ENCODE measurements at regions not wholly inside any gene's neighbourhood (a gene's known extent, or its start where the extent isn't known, plus 50 kb on each side); places are given as distances from the start of the nearest gene placed in this dataset.

GRCh38 chr5:160918386-160918785, 66.4 kb upstream of the ATP10B start:
- H3K27ac ChIP-seq (ENCODE audit: low read depth, low read length, severe bottlenecking), result no peak overlapping the region
- H3K9me3 ChIP-seq (ENCODE audit: control insufficient read depth, low read length), result no peaks in the 10 kb centered on the region
- 80 to 100% methylated on average over 1 of the region's 2 CpGs for WGBS, 2 experiments (ENCODE audit: insufficient coverage in 2 of 2)
- no peak overlapping the region for H3K4me3 ChIP-seq (ENCODE audit: extremely low read depth, insufficient read depth, low read length, poor library complexity, severe bottlenecking)
- H3K4me1 ChIP-seq (ENCODE audit: control insufficient read depth, insufficient read depth, low read length, poor library complexity, severe bottlenecking), result no peaks in the 10 kb centered on the region
- no peaks in the 10 kb centered on the region for H3K36me3 ChIP-seq (ENCODE audit: control insufficient read depth, insufficient read depth, low read length)

- H3K27ac ChIP-seq (ENCODE audit: low read depth, low read length, severe bottlenecking), result no peak overlapping the region
- no peaks in the 10 kb centered on the region for H3K9me3 ChIP-seq (ENCODE audit: control insufficient read depth, low read length)
- no peaks in the 10 kb centered on the region for H3K4me1 ChIP-seq (ENCODE audit: control insufficient read depth, insufficient read depth, low read length, poor library complexity, severe bottlenecking)
- H3K4me3 ChIP-seq (ENCODE audit: extremely low read depth, insufficient read depth, low read length, poor library complexity, severe bottlenecking), result no peak overlapping the region
- no peaks in the 10 kb centered on the region for H3K36me3 ChIP-seq (ENCODE audit: control insufficient read depth, insufficient read depth, low read length)
- 100% methylated on average over 1 of the region's 3 CpGs; no CpG with 5 or more reads in 1 of the 2 experiments for WGBS, 2 experiments (ENCODE audit: insufficient coverage in 2 of 2)
Observed at GRCh38 chr5:160906090-160906489, 54.1 kb upstream of the ATP10B start.

GRCh38 chr5:160905285-160905684, 53.3 kb upstream of the ATP10B start:
- H3K27ac ChIP-seq (ENCODE audit: low read depth, low read length, severe bottlenecking), result no peak overlapping the region
- no peak overlapping the region for H3K4me3 ChIP-seq (ENCODE audit: extremely low read depth, insufficient read depth, low read length, poor library complexity, severe bottlenecking)
- no peaks in the 10 kb centered on the region for H3K36me3 ChIP-seq (ENCODE audit: control insufficient read depth, insufficient read depth, low read length)
- no CpG with 5 or more reads among the region's 1 CpG for WGBS, 2 experiments (ENCODE audit: insufficient coverage in 2 of 2)
- no peaks in the 10 kb centered on the region for H3K9me3 ChIP-seq (ENCODE audit: control insufficient read depth, low read length)
- H3K4me1 ChIP-seq (ENCODE audit: control insufficient read depth, insufficient read depth, low read length, poor library complexity, severe bottlenecking), result no peaks in the 10 kb centered on the region

GRCh38 chr5:160904591-160904990, 52.6 kb upstream of the ATP10B start:
- H3K4me1 ChIP-seq (ENCODE audit: control insufficient read depth, insufficient read depth, low read length, poor library complexity, severe bottlenecking), result no peaks in the 10 kb centered on the region
- H3K9me3 ChIP-seq (ENCODE audit: control insufficient read depth, low read length), result no peaks in the 10 kb centered on the region
- no peaks in the 10 kb centered on the region for H3K36me3 ChIP-seq (ENCODE audit: control insufficient read depth, insufficient read depth, low read length)
- WGBS, 2 experiments (ENCODE audit: insufficient coverage in 2 of 2), result 75 to 85% methylated on average over 2 to 3 of the region's 3 CpGs
- H3K4me3 ChIP-seq (ENCODE audit: extremely low read depth, insufficient read depth, low read length, poor library complexity, severe bottlenecking), result no peak overlapping the region
- H3K27ac ChIP-seq (ENCODE audit: low read depth, low read length, severe bottlenecking), result no peak overlapping the region

DNA sequence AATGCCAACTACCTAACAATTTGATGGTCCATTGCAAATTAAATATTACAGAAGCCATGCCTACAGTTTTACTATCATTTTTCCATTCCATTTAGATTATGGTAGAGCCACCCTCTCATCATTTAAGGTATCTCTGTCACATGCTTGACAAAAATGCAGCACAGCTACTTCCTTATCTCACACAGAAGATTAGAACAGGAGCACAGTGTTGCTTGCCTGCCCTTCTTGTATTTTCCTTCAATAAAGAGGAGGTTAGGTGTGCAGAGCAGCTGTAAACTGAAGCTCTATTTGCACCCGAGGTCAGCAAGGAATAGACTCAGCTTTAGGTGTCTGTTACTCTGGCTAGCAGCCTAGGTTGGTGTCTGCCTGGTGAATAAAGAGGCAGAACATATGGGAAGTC, 51.5 kb upstream of the ATP10B start:
- no peak overlapping the region for H3K4me3 ChIP-seq (ENCODE audit: extremely low read depth, insufficient read depth, low read length, poor library complexity, severe bottlenecking)
- no peaks in the 10 kb centered on the region for H3K9me3 ChIP-seq (ENCODE audit: control insufficient read depth, low read length)
- H3K4me1 ChIP-seq (ENCODE audit: control insufficient read depth, insufficient read depth, low read length, poor library complexity, severe bottlenecking), result no peaks in the 10 kb centered on the region
- no peaks in the 10 kb centered on the region for H3K36me3 ChIP-seq (ENCODE audit: control insufficient read depth, insufficient read depth, low read length)
- WGBS, 2 experiments (ENCODE audit: insufficient coverage in 2 of 2), result 89% methylated on average over 1 of the region's 1 CpG; no CpG with 5 or more reads in 1 of the 2 experiments
- H3K27ac ChIP-seq (ENCODE audit: low read depth, low read length, severe bottlenecking), result no peak overlapping the region

- WGBS, 2 experiments (ENCODE audit: insufficient coverage in 2 of 2), result 89 to 94% methylated on average over 2 to 3 of the region's 3 CpGs
- Histone ChIP-seq H3K4me3 (ENCODE audit: extremely low read depth, insufficient read depth, low read length, poor library complexity, severe bottlenecking) (no peak overlapping the region), H3K27ac (ENCODE audit: low read depth, low read length, severe bottlenecking) (no peak overlapping the region)
Observed at GRCh38 chr5:160903076-160903475, 51.1 kb upstream of the ATP10B start.

More at GRCh38 chr5:160903076-160903475, 51.1 kb upstream of the ATP10B start:
- H3K9me3 ChIP-seq (ENCODE audit: control insufficient read depth, low read length), result no peaks in the 10 kb centered on the region
- H3K36me3 ChIP-seq (ENCODE audit: control insufficient read depth, insufficient read depth, low read length), result no peaks in the 10 kb centered on the region
- H3K4me1 ChIP-seq (ENCODE audit: control insufficient read depth, insufficient read depth, low read length, poor library complexity, severe bottlenecking), result no peaks in the 10 kb centered on the region

Measured in mesodermal cell (in vitro differentiated cells).